GM04503 (cell line): ENCODE measurements at regions not wholly inside any gene's neighbourhood (a gene's known extent, or its start where the extent isn't known, plus 50 kb on each side); places are given as distances from the start of the nearest gene placed in this dataset.

ENCODE experiments used
- DNase-seq: peaks from one replicate; pipeline ENCODE4 v3.0.0-alpha.2; 2012; ENCODE audit warnings: low read depth

DNA sequence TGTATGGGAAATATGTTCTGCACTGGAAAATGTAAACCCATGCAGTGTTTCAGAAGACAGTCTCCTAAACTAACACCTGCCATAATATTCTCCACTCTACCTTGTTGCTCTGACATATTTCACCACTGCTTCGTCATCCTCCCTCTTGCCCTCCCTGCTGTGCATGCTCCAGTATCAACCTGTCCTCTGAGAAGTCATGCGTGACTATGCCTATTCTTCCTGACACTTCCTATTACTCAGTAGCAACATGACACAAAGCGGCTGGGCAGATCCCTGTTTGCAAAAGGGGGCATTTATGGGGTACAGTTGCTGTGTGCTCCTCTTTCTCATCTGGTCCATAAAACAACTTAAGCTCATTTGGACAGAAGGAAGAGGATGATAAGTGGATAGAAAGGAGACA is 805.6 kb upstream of the EEF2KMT start:
- DNase-seq, result no peak

DNA sequence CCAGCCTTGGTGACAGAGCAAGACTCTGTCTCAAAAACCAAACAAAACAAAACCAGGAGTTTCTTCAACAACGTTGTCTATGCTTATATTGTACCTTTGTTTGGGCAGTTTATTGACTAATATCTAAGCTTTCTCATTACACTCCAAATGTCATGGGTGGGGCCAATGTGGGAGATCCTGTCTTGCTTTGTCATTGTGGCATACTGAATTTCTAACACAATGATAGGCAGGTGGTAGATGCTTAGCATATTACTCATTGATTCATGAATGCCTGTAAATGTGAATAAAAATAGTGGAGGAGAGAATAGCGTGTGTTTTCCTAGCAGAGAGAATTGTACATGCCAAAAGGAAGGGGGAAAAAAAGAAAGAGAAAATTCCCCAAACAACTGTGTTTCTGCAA is 802.5 kb upstream of the EEF2KMT start:
- DNase-seq, result no peak

DNA sequence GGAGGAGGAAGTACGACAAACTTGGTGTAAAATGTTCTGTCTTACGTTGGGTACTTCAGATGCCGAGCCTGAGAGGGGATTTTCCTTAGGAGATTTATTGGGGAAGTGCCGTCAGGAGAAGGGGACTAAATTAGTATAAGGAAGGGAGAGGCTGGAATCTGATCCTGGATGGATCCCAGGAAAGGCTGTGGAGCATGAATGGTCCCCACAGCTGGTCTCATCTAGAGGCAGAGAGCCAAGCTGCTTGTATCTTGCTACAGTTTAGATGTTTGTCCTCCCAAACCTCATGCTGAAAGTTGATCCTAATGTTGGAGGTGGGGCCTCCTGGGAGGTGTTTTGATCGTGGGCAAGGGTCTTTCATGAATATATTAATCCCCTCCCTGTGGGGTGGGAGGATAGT is 798.4 kb upstream of the EEF2KMT start:
- no peak for DNase-seq

DNA sequence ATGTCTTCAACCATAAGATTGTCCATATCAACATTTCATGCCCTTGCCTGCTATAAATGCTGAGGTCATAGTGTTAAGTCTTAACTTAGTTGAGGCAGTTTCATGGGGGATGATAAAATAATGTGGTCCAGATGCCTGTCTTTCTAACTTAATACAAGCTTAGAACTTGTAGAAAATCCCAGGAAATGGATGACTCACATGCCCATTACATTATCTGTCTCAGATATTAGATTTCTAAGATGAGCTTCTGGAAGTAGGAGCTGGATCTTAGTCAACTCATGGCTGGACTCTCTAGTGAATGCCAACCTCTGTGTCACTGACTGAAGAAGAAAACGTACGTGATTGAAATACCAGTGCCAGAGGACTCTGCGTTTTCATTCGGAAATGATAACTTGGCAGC is 797.5 kb upstream of the EEF2KMT start:
- no peak for DNase-seq

DNA sequence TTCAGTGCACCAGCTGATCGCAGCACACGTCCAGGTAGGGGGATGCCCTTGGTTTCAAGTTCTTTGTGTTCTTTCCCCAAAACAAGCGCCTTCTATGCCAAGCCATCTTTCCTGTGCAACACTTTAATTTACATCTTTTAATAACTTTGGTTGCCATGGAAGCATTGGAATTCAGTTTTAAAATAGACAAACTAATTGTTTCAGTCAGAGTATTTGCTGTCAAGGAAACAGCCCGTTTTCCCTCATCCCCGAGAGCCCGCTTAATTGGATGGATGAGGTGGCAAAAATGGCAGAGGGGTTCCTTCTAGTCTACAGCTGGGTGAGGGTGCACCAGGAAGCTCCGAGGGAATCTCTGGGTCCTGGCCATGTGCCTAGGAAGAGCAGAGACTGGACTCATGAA is 793.7 kb upstream of the EEF2KMT start:
- DNase-seq, result no peak

DNA sequence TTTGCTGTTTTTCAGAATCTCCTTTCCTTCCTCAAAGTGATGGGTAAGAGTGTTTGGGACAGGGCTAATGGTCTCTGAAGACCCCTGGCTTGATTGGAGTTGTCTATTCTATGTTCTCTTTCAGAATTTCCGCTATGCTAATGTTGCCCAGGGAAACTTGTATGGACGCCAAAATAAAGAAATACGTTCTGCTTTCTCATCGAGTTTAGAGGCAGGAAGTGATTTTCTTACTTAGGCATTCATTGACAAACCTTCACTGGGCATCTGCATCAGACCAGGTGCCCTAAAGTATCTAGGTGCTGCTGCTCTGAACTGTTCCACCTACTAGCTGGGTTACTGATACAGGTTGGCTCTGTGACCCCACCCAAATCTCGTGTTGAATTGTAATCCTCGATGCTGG is 787.9 kb upstream of the EEF2KMT start:
- DNase-seq, result no peak

DNA sequence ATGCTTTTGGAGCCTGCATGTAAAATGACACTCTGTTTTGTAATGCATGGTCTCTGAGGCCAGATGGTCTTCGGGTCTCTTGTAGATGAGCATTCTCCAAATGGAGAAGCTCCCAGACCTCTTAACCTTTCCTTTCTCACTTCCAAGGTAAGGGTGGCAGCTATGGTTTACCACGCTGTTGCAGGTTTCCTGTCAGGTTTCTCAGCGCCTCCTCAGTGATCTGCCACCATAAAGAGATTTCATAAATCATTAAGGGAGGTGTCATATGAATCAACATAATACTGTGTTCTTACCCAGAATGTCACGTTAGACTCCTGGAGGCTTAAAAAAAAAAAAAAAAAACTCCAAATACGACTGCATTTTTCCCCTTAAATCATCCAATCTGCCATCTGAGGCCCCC is 787.4 kb upstream of the EEF2KMT start:
- DNase-seq, result no peak

DNA sequence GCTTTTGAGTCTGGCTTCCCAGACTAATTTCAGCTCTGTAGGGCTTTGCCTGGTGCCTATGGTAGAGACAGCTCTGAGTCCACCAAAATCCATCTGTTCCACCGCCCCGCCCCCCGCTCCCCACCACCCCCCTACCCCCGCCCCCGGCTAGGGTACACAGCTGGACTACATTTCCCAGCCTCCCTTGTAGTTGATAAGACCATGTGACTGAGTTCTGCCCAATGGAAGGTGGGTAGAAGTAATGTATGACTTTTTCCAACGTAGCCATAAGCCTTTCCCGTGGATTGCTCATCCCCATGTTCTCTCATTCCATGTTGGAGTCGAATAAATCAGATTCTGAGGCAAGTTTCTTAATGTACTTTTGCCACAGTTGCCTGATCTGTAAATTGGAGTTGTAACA is 786.7 kb upstream of the EEF2KMT start:
- no peak for DNase-seq

DNA sequence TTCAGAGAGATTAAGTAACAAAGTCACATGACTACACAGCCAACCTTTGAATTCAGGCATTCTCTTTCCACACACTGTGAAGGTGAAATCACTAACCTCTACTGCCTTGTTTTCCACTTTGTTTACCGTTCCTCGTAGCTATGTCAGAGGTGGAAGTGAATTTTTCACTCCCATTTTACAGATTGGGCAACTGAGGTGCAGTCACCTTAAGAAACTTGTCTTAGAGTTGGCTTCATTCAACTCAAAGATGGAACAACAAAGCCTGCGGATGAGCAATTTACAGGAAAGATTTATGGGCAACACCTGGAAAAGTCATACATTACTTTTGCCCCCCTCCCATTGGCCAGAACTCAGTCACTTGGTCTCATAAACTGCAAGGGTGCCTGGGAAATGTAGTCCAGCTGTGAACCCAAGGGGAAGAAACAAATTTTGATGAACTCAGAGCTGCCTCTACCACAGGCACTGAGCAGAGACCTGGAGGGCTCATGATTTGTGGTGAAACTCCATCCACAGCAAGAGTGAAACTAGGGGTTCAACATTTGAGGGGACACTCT is 784.6 kb upstream of the EEF2KMT start:
- no peak for DNase-seq

DNA sequence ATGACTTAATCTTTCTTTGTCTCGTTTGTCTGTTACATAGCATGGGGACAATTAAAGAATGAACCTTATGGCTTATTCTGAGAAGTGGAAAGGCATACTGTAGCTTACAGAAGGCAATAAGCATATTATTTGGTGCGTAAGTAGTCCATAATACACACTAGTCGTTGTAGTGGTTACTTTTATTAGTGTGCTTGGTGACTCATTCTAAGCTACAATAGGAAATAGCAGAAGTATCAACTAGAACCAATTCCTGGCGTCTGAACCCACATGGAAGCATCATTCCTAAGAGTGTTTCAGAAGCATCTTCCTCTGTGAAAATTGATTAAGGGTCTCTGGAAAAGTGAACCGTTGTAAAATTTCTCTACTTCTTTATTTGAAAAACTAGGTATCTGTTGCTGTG is 777.8 kb upstream of the EEF2KMT start:
- DNase-seq, result no peak

DNA sequence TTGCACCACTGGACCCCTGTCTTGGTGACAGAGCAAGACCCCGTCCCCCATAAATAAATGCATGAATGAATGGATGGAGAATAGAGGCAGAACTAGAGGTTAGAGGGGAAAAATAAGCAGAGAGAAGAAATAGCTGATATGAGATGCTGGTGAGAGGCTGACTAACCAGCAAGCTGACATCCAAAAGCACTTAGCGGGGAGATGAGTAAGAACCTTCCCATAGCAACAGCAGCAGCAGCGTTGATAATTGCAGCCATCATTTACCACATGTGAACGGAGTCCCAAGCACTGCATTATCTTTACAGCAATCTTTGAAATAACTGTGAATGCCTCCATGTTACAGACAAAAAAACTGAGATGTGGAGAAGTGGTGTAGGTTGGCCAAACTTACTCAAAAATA is 777.3 kb upstream of the EEF2KMT start:
- DNase-seq, result no peak

DNA sequence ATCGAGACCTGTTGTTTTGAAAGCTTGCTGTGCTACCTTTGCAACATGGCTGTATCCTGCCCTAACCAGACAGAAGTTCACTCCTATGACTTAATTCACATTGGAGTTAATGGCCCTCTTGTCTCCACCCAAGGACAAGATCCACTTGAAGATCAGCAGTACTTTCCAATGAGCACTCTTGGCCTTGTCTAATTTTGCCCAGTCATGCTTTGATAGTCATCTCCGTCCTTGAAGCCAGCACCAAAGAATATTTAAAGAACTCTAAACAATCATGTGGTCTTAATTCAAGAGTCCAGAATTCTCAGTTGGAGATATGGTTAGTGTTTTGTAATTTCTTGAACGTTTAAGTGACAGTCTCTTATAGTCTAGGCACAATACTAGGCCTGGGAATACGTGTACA is 775.6 kb upstream of the EEF2KMT start:
- DNase-seq, result no peak

DNA sequence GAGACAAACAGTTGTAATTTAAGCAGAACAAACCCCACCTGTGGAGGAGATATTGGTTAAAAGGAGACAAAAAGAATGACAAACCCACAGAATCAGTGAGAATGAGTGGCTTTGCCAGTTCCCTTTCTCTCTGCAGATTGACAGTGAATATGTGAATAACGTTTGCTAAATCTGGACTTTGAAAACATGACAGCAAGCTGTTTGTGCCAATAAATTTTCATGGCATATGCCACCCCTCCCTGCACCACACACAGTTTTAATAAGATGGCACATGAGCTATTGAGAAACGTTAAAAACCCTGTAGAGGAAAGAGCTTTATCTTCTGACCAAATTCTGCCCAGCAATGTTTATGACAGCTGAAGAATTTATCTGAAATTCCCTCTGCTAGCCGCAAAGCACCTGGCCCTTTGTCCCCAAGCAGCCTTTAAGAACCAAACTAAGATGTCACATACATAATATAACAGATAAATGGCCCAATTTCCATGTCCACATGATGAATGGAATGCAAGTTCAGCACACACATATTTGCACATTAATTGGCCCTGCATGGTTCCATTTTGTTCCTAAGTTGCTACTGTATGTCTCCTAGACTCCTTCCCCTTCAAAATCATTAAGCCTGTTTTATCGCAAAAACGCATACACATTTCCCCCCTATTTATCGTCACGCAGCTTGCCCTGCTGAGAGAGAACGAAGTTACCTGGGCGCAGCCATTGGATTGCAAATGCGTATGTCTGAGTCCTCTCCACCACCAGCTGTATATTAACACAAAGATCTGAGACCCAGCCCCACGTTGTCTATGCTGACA is 773.5 kb upstream of the EEF2KMT start:
- DNase-seq, result no peak

DNA sequence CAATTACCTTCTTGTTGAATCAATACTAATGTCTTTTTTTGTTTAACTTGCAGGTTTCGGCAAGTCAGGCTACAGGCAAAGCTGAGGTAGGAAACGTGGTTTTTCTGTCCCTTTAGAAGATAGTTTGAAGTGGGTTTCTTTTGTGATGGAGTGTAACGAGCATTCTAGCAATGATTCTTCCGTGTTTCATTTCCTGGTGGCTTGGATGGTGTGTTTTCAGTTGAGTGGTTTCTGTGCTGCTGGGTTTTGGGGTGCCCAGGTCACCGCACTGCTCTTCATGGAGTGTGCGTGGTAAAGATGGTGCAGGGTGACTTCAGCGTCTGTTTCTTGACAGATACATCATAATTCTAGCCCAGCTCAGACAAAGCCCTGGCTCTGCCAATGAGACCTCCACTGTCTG is 769.7 kb upstream of the EEF2KMT start:
- DNase-seq, result no peak

DNA sequence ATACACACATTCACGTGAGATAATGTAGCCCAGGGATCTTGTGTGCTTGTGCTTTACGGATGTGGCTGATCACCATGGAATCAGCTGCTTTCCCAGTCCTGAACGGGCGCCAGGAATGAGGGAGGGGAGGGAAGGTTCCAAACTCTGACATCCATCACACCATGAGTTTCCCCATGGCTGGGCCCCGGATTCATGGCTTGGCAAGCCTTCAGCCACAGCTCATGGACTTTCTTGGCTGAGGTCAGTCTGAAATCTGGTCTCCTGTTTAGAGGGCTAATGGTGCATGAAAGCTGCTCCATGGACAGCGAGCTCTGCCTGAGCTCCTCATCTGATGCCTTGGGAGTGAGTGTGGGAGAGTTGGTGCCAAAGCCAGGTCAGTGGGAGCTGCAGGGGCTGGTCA is 767.6 kb upstream of the EEF2KMT start:
- DNase-seq, result no peak

DNA sequence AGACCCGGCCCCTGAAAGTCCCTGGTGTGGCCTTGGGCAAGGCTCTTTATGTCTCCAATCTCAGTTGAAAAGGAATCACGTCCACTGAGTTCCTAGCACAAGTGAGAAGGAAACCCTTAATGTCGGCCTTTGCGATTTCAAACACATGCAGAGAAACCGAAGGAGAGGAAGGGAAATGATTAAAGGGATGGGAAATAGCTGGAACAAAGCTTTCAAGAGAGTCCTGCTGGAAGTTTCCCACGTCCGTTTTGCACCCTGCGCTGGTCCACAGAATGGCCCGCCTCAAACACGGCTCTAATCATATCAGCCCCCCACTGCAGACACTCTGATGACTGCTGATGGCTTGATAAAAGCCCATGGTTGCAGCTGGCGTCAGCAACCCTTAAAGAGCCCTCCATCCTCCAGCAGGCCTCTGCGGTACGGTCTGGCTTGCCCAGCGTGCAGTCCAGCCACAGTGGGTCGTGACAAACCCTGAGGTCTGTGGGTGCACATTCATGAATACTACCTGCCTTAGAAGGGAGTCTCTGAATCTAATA is 765.5 kb upstream of the EEF2KMT start:
- no peak for DNase-seq

DNA sequence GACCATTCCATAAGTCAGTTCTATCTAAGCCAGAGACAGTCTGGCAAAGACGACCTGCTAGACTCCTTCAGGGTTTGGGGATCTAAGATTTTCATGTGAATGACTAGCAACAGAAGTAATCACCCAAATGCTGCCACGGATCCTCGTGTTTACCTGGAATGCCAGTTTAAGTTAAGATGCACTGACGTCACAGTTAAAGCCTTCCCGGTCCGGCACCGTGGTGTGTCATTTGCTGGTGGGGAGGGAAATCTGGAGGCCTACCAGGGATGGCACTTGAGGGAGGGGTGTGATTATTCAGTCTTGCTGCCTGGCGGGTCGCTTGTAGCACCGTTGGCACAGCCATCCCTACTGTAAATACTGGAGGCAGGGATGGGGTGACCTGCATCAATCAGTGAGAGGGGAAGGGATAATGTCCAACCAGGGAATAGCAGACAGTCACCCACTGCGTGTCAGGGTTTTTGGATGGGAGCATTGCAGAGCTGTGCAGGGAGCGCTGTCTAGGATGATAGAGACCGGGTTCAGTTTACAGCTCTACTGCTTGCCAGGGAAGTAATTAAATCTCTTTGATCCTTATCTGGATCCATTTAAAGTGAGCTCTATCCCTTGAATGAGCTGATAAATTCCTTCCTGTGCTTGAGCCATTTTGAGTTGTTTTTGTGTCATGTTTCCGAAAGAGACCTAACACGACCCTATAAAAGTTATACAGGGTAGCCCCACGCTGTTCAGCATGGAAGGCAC is 764.7 kb upstream of the EEF2KMT start:
- DNase-seq, result no peak

DNA sequence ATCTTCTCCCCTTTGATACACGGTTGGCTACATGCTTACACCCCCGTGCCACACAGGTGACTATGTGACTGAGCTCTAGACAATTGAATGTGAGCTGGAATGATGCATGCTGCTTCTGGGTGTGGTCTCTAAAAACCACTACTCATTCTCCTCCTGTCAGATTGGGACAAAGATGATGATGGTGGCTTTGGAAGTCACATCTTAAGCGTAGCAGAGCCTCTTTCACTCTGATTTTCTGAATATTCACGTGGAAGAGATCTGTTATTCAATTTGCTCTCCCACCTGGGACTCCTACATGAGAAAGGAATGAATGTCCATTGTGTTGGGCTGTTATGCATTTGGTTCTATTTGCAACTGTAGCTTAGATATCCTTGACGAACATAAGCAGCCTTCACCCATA is 763.6 kb upstream of the EEF2KMT start:
- DNase-seq, result no peak

DNA sequence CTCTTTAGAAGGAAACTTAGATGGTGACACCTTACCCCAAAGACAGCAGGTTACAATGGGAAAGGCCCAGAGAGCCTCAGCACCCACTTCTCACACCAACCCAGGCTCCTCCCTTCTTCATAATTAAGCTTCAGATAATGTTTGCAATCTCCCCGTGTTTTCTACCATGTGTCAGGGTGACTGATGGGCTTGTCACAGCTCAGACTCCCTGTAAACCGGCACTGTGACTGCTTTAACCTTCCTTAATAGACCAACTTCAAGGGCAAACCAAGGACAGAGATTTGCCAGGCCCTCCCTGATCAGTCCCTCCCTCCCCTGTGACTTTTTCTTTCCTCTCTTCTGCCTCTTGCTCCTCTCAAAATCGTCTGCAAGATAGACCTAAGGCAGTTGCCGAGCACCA is 760.6 kb upstream of the EEF2KMT start:
- DNase-seq, result no peak

DNA sequence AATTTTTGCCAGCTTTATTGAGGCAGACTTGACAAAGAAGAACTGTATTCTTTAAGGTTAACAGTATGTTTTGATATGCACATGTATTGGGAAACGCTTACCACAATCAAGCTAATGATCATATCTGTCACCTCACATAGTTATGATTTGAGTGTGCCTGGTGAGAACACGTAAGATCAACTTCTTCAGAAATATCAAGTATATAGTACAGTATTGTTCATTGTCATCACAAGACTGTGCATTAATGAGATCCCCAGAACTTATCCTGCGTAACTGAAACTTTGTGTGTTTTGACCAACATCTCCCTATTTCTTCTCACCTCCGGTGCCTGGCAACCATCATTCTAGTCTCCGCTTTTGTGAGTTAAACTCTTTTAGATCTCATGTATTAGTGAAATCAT is 756.4 kb upstream of the EEF2KMT start:
- DNase-seq, result no peak

DNA sequence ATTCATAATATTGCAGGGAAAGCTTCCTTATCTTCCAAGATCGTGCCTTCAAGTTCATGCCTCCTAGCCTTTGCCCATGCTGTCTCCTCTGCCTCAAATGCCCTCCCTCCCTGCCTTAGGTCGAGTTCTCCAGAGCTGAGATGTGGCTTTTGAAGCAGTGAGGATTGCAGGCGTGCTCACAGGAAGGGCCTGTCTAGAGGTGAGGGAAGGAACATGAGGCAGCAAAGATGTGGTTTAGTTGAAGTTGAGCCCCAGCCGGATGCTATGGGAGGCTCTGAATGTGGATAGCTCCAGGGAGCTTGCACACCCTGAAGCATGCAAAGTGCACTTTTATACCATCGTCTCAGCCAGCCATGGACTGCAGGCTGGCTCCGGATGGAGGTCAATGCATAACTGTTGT is 754.6 kb upstream of the EEF2KMT start:
- no peak for DNase-seq

DNA sequence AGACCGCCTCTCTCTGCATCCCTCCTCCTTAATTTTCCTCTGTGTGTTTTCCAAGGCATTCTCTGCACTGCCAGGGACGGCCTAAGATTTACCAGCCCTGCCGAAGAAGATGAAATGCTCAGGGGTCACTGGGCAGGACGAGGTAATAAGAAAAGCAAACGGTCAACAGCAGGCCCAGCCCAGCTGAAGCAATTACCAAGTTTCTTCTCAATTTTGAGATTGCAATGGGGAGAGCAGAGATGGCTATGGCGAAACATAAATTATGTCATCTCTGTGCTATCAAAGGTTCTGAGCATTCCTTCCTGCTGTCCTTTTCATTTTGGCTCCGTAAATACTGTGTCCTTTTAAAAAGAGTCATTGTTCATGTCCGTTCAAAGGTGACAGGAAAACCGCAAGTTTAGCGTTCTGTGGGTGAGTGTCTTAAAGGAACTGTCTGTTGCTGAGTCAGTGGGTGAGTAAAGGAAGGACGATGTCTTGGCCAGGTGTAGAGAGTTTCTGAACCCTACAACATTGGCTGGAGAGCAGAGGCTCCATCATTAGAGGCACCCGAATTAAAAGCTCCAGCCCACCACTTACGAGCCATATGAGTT is 753.9 kb upstream of the EEF2KMT start:
- DNase-seq, result no peak
